ENCODE measurements at regions not wholly inside any gene's neighbourhood (a gene's known extent, or its start where the extent isn't known, plus 50 kb on each side); places are given as distances from the start of the nearest gene placed in this dataset.

DNA sequence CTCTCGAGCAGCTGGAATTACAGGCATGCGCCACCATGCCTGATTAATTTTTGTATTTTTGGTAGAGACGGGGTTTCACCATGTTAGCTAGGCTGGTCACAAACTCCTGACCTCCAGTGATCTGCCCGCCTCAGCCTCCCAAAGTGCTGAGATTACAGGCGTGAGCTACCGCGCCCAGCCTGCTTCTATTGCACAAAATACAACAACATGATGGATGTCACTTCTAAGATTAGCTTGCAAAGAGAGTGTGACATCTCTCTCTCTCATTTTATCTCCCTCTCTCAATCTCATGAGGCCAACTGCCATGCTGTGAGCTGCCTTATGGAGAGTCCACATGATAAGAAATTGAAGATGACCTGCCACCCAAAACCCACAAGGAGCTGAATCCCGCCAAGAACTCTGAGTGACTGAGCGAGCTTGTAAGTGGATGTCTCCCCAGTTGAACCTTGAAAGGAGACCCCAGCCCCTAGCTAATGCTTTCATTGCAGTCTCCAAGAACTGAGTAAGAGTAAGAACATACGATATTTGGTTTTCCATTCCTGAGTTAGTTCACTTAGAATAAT, 458.5 kb downstream of the RBFOX1 start:
- no peak for TF ChIP-seq CTCF (IDR thresholded peaks at IDR 0.05)
- no peak for TF ChIP-seq EZH2 (IDR thresholded peaks at IDR 0.05)
- no peak for TF ChIP-seq EZH2phosphoT487 (IDR thresholded peaks at IDR 0.05)

Data from neural progenitor cell (in vitro differentiated cells).